Epidermal melanocyte (primary cell): ENCODE measurements at regions not wholly inside any gene's neighbourhood (a gene's known extent, or its start where the extent isn't known, plus 50 kb on each side); places are given as distances from the start of the nearest gene placed in this dataset.
"Not testable (repeated sequence)": the region's sequence is repeated elsewhere in the genome, so short reads cannot be mapped to it uniquely, and the experiment has no call there.

Source experiments
- DNase-seq: peaks from one replicate; pipeline ENCODE4 v3.0.0; 2011; ENCODE audit warnings: low spot score; ENCODE audit not compliant: insufficient read length

DNA sequence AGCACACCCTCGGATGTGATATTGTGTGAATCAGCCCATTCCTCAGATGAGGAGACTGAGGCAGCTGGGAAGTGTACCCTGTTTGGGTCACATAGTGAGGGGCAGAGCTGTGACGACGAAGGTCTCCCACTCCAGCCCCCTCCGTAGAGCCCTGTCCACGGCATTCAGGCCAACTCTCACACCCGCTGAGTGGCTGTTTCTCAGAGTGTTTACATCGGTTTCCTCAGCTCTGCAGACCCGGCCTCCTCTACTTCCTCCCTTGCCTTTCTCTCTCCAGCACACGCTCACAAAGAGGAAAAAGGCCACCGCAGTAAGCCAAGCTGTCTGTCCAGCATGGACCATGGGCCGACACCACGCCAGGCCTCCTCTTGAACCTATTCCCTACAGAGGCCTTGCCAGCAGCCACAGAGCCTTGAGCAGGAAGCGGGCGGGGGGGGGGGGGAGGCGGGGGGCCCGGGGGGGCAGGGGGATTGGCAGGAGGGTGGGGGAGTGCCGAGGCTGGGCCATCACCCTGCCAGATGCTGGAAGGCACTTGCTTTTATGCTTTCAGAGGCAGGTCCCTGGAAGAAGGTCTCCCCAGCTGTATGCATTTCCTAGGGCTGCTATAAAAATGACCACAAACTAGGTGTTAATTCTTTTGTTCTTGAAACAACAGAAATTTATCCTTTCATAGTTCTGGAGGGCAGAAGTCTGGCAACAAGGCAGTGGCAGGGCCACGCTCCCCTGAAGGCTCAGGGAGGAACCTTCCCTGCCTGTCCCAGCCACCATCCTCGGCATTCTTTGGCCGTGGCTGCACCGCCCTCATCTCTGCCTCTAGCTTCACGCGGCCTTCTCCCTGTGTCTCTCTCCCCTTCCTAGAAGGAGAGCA lies 178.4 kb downstream of the PSMG1 start:
- DNase-seq: no peak

DNA sequence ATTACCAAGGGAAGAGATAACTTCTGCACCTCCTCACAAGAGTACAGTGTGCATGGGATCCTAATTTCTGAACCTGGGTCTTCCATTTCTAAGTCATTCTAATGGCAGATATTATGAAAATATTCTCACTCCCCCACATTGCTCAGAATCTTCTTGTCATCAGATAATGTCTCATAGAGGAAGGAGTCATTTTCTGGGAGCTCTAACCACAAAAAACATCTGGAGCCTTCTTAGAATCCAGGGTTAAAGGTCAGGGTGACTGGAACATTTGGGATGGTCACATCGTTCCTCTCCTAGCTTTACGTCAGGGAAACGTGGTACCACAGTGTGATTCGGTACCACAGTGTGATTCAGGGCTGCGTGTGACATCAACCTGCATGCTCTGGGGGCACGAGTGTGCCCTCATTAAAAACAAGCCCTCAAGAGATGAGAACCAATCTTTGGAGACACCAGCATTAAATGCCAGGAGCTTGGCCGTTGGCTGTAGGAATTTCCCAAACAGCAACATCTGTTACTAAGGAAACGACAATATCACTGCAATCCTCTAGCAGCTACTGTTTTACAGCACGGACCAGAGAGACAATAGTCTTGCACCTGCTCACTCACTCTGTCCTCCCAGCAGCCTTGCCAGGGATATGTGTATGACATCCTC lies 179.1 kb downstream of the PSMG1 start:
- DNase-seq: no peak

DNA sequence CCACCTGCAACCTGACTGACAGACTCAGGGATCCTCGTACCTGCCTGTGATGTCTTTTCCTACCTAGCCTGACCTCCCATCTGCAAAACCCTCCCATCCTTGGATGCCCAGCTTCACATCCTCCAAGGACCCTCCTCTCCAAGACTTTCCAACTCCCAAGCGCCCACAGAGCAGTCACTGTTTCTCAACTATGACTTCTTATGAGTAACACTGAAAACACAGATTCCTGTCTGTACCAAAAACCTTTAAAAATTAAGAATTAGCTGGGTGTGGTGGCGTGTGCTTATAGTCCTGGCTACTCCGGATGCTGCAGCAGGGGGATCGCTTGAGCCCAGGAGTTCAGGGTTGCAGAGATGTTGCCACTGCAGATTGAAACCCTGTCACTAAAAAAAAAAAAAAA lies 181.9 kb downstream of the PSMG1 start:
- no peak for DNase-seq

DNA sequence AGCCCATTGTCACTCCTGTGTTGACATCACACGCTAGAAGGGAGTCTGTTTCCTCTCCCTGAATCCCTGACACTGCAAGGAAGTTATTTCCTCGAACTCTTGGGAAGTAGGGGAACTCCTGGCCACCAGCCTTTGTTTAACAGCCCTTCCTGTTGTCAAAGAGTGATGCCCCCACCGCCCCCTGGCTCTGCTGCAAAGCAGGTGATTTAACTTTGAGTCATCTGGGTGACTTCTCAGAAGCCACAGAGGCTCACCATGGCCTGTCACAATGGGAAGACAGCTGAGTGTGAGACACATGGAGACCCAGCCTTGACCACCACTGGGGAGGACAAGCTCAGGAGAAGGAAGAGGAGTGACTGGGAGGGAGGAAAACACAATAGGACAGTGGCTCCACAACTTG lies 182.8 kb downstream of the PSMG1 start:
- no peak for DNase-seq

DNA sequence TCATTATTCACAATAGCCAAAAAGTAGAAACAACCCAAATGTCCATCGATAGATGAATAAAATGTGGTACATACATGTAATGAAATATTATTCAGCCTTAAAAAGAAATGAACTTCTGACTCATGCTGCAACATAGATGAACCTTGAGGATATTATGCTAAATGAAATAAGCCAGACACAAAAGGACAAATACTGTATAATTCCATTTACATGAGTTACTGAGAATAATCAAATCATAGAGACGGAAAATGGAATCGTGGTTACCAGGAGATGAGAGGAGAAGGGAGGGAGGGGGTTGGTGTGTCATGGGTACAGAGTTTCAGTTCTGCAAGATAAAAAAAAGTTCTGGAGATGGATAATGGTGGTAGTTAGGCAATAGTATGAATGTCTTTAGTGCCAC lies 184.1 kb downstream of the PSMG1 start:
- no peak for DNase-seq

DNA sequence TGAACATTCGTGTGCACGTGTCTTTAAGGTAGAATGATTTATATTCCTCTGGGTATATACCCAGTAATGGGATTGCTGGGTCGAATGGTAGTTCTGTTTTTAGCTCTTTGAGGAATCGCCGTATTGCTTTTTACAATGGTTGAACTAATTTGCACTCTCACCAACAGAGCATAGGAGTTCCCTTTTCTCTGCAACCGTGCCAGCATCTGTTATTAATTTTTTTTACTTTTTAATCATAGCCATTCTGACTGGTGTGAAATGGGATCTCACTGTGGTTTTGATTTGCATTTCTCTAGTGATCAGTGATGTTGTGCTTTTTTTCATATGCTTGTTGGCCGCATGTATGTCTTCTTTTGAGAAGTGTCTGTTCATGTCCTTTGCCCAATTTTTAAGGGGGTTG lies 185.0 kb downstream of the PSMG1 start:
- not testable (repeated sequence) for DNase-seq

DNA sequence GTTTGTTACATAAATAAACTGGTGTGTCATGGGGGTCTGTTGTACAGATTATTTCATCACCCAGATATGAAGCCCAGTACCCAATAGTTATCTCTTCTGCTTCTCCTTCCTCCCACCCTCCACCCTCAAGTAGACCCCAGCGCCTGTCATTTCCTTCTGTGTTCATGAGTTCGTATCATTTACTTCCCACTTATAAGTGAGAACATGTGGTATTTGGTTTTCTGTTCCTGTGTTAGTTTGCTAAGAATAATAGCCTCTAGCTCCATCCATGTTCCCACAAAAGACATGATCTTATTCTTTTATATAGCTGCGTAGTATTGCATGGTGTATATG lies 185.4 kb downstream of the PSMG1 start:
- DNase-seq: not testable (repeated sequence)

DNA sequence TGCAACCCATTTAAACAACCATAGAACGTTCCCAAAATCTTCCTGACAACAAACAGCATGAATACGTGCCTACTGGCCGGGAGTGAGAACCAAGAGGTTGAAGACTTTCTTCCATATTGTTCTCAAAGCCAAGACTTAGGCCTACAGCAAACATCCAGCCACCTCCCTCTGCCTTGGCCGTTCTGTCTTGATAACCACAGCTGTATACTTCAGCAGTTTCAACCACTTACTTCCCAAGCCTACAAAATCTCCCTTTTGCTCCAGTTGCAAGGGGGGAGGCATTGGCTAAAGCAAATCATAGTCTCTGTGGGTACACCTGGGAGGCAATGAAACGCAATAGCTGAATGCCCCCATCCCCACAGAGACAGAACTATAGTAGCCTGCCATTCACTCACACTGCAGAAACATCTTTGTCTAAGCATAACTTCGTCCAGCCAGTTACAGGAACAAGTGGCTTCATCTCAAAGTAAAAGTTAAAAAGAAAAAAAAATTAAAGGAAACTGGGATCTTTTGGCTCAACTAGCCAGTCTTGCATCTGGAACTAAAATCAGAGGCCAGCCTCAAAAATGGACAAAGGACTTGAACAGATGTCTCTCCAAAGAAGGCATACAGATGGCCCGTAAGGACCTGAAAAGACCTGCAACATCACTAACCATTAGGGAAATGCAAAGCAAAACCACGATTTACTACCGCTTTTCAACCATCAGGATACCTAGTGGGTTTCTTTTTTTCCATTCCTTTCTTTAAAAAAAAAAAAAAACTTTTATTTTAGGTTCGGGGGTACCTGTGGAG lies 186.0 kb downstream of the PSMG1 start:
- DNase-seq: no peak

DNA sequence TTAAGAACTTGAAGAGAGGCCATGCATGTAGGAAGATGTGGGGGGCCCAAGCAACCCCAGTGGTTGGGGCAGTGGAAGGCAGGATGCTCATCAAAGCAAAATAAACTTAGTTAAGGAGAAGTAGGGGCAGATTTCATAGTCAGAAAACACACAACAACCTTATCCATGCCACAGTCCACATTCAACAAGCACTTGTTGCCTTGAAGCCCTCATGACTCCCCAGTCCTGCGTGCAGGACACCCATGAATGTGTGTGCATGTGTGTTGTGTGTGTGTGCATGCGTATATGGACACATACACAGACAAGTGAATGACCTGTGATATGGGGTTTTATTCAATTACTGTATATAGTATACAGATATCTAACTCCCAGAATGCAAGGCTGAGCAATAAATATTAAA lies 186.9 kb downstream of the PSMG1 start:
- DNase-seq: no peak

DNA sequence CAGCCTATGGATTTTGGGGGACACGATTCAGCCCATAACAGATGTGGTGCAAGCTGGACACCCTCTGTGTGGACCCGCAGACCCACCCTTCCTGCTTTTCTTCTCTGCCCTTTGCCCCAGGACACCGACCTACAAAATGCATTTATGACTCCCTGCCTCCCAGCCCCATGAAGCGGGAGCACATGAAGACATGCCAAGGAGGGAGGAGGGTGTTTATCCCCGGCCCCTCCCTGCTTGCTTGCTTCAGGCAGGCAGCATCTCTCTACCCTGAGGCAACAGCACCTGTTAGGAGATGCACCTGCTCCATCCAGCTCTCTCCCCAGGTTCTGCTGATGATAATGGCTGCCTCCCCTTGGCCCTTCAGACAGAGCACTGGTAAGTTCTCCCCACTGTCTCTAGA lies 187.5 kb downstream of the PSMG1 start:
- DNase-seq: no peak

DNA sequence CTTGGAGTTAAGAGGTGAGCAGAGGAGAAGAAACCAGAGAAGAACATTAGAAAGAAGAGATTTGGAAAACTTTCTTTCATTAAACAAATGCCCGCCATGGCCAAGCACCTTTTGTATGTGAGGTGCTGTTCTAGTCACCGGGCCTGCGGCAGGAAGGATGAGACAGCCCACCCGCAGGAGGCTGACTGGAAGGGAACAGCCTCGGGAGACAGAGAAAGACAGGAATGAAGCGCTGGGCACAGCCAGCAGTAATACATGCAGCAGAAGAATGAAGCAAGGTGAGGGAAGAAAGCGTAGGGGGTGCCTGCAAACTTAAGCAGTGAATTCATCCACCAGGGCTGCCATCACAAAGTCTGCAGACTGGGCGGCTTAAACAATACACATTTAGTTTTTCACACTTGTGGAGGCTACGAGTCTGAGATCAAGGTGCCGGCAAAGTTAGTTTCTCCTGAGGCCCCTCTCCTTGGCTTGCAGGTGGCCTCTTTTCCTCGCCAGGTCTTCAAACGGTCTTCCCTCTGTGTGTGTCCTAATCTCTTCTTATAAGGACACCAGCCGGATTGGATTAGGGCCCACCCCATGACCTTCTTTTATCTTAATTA lies 188.1 kb downstream of the PSMG1 start:
- DNase-seq: no peak

DNA sequence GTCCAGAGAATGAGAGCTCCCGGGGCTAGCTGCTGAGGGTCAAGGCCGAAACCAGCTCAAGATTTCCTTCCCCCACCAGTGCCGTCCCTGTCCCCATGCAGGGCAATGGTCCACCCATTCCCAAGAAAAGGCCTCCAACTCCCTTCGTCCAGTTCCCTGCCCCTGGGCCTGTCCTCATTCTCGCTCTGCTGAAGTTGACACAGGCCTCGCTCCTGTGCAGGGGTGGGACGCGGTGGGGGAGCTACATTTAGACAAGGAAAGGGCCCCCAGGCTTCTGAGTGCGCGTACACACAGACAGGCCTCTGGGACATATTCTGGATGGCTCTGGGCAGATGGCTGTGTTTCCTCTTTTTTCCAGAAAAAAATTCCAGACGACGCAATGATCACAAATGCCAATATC lies 188.3 kb downstream of the ETS2 start:
- DNase-seq: no peak

DNA sequence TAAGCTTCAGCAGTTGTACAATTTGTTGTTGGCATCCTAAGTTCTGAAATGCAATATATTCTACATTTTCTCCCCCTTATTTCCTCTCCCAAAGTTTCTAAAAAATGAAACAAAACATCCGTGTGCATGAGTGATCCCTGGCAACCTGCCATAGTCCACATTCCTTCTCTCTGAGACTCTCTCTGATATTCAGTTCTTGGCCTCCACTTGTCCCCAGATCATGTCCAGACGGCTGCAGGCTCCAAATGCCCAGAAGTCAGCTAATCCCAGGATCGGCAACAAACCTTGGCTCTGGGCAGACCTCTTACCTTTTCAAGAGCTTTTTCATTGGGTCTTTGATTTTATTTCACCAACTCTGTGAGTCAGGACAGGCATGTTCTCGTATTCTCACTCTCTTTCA lies 187.8 kb downstream of the ETS2 start:
- DNase-seq: peak; percentile 47

DNA sequence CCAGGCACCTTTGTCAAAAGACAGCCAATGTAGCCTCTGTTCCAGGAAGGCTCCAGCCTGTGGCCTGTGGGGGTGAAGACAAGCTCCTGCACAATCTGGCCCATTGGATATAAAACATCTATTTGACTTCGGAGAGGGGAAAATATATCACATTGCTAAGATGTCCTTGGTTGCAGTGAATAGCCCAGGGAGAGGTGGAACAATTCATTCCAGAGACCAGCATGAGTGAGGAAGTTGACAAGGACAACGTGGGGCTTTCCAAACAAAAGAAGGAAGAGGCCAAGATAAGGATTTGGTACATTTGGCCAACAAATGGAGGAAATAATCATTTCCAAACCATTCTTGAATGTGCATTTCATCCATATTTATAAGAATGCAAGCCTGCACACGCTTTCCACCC lies 187.0 kb downstream of the ETS2 start:
- DNase-seq: no peak

DNA sequence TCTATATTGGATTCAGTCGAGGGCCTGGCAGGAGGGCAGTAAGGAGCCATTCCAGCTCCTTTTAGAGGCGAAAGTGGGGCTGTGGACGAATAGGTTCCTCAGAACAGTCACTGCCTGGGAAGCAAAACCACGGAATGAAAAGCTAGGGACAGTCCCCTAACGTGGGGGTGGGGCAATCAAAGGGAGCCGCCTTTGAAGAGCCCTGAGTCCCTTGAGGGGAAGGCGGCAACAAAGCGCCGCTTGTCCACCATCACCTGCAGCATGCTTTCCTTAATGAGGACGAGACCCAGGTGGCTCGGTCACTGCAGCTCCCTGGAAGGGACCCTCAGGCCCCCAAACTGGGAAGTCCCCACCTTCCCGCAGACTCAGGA lies 184.7 kb downstream of the ETS2 start:
- DNase-seq: no peak

DNA sequence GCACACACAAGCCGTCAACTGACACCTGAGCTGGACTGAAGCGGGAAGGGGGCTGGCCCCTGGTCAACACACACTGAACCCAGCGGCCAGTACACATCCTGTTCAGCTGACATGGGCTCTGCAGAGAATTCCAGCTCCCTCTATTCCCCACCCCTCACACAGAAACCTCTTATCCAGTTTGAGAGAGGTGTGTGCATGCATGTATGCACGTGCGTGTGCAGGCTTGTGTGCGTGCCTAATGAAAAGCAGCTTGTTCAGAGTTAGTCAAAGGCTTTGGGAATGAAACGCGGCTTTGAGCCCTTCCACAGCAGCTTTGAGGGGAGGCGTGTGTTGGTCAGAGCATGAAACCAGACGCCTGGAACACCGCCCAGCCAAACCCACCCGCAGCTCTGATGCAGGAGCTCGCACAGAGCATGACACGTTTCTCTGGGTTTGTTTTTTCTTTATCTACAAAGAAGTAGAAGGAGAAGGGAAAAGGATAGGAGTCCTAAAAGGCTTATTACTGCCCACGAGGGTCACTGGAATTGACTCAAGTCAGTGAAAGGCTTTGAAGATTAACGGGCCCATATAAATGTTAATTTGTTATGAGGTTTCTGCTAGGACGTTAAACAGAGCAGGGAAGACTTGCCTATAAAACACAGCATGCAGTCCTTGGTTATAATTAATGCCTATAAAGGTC lies 184.2 kb downstream of the ETS2 start:
- DNase-seq: no peak

DNA sequence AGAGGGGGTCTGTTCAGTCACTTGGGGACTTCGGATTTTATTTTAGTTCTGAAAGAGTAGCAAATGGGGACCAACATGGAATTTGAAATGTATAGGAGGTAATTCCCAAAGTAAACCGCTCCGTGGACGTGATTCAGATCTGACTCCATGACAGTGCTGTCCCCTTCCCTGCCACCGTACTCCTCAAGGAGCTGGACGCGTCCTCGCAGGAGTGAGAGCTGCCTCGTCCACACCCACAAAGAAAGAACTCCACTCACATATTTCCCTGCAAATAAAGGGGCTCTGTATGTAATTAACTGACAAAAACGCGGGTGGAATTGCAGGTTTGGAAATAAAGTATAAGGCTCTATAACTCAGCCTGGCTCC lies 183.6 kb downstream of the ETS2 start:
- DNase-seq: no peak

DNA sequence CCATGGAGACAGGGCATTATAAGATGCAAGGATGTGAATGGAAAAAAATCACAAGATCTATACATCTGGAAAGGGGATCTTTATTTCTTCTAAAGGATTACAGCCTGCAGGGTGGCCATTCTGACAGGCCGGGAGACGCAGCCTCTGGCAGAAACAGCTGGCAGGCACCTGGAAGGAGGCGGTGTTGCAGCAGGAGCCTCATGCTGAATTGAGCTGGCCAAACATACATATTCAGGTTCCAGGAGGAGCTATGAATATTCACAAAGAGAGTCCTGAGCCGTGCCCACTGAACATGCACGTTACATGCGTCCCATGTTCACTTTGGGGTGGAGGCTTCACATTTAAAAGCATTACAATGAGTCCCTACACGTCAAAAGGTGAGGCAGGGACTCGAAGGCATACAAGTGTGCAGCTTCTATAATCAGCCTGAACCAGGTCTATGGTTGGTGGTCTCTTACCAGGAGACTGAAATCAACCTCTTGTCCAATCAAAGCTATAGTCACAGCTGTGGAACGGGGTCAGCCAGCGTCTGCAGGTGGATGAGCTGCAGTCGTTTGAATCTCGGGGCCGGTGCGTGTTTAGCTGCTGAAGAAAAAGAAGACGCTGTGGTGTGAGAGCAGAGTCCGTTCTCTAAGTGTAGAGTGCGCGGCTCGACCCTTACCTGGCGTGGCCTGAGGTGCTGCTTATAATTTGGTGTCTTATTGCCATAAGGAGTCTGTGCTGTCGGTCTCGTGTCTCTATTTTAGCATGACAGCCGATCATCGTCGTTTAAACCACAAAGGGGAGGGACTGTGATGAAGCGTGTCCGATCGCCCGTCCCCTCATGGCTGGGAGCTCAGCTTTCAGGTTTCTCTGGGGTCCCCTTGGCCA lies 183.0 kb downstream of the ETS2 start:
- no peak for DNase-seq

DNA sequence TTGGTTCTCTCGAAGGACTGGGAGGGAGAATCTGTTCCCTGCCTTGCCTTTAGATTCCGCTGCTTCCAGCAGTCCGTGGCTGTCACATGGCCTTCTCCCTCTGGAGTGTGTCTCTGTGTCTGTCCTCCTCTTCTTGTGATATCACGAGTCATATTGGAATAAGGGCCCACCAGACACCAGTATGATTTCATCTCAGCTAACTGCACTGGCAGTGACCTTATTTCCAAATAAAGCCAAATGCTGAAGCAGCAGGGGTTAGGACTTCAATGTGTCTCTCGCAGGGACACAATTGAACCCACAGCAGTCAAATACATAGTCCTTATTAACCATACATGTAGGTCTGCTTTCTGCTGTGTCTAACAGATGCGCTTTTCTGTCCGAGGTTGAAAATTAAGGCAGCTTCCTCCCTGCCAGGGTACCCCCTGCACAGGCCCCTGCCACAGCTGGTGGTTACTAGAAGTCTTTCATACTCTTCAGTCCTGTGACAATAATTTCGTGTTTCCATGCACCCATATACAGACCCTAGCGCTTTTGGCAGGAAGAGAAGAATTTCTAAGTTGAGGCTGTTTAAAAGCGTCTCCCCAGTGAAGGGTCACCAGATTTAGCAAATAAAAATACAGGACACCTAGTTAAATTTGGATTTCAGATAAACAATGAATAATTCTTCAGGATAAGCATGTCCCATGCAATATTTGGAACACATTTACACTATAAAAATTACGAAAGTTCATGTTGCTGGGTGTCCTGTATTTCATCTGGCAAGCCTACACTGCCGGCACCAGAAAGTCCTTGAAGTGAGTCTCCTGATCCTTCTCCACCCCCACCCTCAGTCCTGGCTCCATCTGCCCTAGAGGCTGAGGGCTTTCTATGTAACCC lies 182.1 kb downstream of the ETS2 start:
- no peak for DNase-seq
